A673 (cell line): ENCODE measurements at regions not wholly inside any gene's neighbourhood (a gene's known extent, or its start where the extent isn't known, plus 50 kb on each side); places are given as distances from the start of the nearest gene placed in this dataset.

ENCODE experiments used
- BruUV-seq: library from RNA; stranded (reverse); fragments of 400-500 nt; replicated peaks from 2 replicates; lab custom pipeline; 2021; lab: Mats Ljungman, UMichigan
- CTCF ChIA-PET: fragments of 300-600 bp; sonication (Branson Sonifier 250); formaldehyde crosslinking; loops from one replicate; lab custom pipeline; 2022; ENCODE audit warnings: antibody characterized with exemption; lab: Charles Lee
- POLR2A ChIA-PET: fragments of 300-600 bp; sonication (Branson Sonifier 250); formaldehyde crosslinking; loops from one replicate; lab custom pipeline; 2022; ENCODE audit warnings: antibody characterized with exemption; ENCODE audit not compliant: low non-redundant PET; lab: Charles Lee
- DNase-seq: peaks from one replicate; pipeline ENCODE4 v3.0.0-alpha.2; 2015; ENCODE audit warnings: low spot score
- H3K27ac ChIP-seq: fragments of 200-600 bp; sonication (generic); 2 replicates; pipeline ENCODE4 v1.5.1; 2016; ENCODE audit warnings: mixed run types, low read depth, mild to moderate bottlenecking, mixed read lengths, antibody characterized with exemption, low read length; ENCODE audit not compliant: poor library complexity, severe bottlenecking
- H3K27me3 ChIP-seq: fragments of 200-600 bp; sonication (generic); replicated peaks from 2 replicates; pipeline ENCODE4 v1.6.1; 2017; ENCODE audit warnings: mixed run types, low read depth, mild to moderate bottlenecking, mixed read lengths, antibody characterized with exemption, low read length; ENCODE audit not compliant: insufficient read depth, poor library complexity
- H3K36me3 ChIP-seq: fragments of 200-600 bp; sonication (generic); 2 replicates; pipeline ENCODE4 v1.6.1; 2016; ENCODE audit warnings: mixed run types, mild to moderate bottlenecking, mixed read lengths, antibody characterized with exemption, low read length; ENCODE audit not compliant: insufficient read depth, poor library complexity, severe bottlenecking
- H3K4me1 ChIP-seq: fragments of 200-600 bp; sonication (generic); 2 replicates; pipeline ENCODE4 v1.6.1; 2017; ENCODE audit warnings: mixed run types, mild to moderate bottlenecking, mixed read lengths, antibody characterized with exemption, low read length; ENCODE audit not compliant: insufficient read depth, poor library complexity, severe bottlenecking
- H3K4me3 ChIP-seq: fragments of 200-600 bp; sonication (generic); 2 replicates; pipeline ENCODE4 v1.5.1; 2016; ENCODE audit warnings: low read depth, mixed run types, mild to moderate bottlenecking, mixed read lengths, low read length; ENCODE audit not compliant: poor library complexity, severe bottlenecking
- H3K9me3 ChIP-seq: fragments of 200-600 bp; sonication (generic); 2 replicates; pipeline ENCODE4 v1.6.1; 2016; ENCODE audit warnings: mixed run types, low read depth, mild to moderate bottlenecking, mixed read lengths, antibody characterized with exemption, low read length; ENCODE audit not compliant: poor library complexity, severe bottlenecking
- CTCF ChIP-seq: fragments of 300-800, 200-600 bp; sonication (generic); conservative IDR thresholded peaks from 2 replicates; pipeline ENCODE4 v1.5.1; 2017; ENCODE audit warnings: low read depth, mild to moderate bottlenecking, antibody characterized with exemption, low read length, moderate library complexity, mixed read lengths
- EZH2 ChIP-seq: fragments of 200-600 bp; sonication (generic); IDR thresholded peaks from 2 replicates; pipeline ENCODE4 v1.6.1; 2017; ENCODE audit warnings: borderline replicate concordance, low read depth, mild to moderate bottlenecking, mixed read lengths, antibody characterized with exemption, low read length; ENCODE audit not compliant: poor library complexity, severe bottlenecking
- intact Hi-C: fragments of 100-400 bp; cut with micrococcal nuclease; formaldehyde crosslinking; loops from one replicate; pipeline ENCODE4 v1.10.0; 2022; ENCODE audit not compliant: unreplicated experiment

- TF ChIP-seq CTCF (no peak), EZH2 (no peak)
- H3K9me3 ChIP-seq = no peaks in the 10 kb centered on the region
- H3K36me3 ChIP-seq = no peaks in the 10 kb centered on the region
- no peak overlapping the region for H3K27ac ChIP-seq
- no peak overlapping the region for H3K4me3 ChIP-seq
- ChIA-PET POLR2A (no interaction called here), CTCF (no interaction called here)
- DNase-seq = peak; percentile 35
- no peaks in the 10 kb centered on the region for H3K27me3 ChIP-seq
- H3K4me1 ChIP-seq = no peaks in the 10 kb centered on the region
- no TSS peak for BruUV-seq
- intact Hi-C loops = no loop called here
Measured at GRCh38 chr1:10873189-10873588, 76.7 kb upstream of the CASZ1 start.

GRCh38 chr1:10874351-10874750 lies 77.9 kb upstream of the CASZ1 start:
- TF ChIP-seq EZH2 (no peak), CTCF (no peak)
- intact Hi-C loops = no loop called here
- Histone ChIP-seq H3K4me1 (no peaks in the 10 kb centered on the region), H3K36me3 (no peaks in the 10 kb centered on the region), H3K4me3 (no peak overlapping the region), H3K9me3 (no peaks in the 10 kb centered on the region), H3K27me3 (no peaks in the 10 kb centered on the region), H3K27ac (no peak overlapping the region)
- no TSS peak for BruUV-seq
- ChIA-PET CTCF (no interaction called here), POLR2A (no interaction called here)
- no peak for DNase-seq

DNA sequence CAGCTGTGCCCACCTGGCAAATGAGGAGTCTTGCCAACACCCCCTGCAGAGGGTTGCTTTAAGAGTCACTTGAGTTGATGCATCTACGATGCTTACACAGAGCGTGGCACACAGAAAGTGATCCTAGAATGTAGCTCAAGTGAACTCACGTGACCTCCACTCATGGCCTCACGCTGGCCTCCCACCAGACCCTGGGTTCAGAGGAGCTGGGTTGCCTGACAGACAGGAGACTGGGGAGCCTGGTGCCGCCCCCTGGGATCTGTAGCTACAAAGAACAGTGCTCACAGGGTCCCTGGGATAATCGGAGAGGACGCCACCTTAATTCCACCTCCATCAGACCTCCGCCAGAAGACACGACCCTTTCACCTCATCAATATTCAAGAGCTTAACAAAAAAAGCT lies 81.4 kb upstream of the CASZ1 start:
- no peaks in the 10 kb centered on the region for H3K36me3 ChIP-seq
- H3K27me3 ChIP-seq = no peaks in the 10 kb centered on the region
- intact Hi-C loops = no loop called here
- no peak overlapping the region for H3K4me3 ChIP-seq
- H3K27ac ChIP-seq = no peak overlapping the region
- ChIA-PET POLR2A (no interaction called here), CTCF (no interaction called here)
- no TSS peak for BruUV-seq
- H3K9me3 ChIP-seq = no peaks in the 10 kb centered on the region
- DNase-seq = no peak
- H3K4me1 ChIP-seq = no peaks in the 10 kb centered on the region
- TF ChIP-seq CTCF = no peak
- TF ChIP-seq EZH2 = no peak
